H1 (cell line): ENCODE measurements at regions not wholly inside any gene's neighbourhood (a gene's known extent, or its start where the extent isn't known, plus 50 kb on each side); places are given as distances from the start of the nearest gene placed in this dataset.

Experiments used
- EP300 ChIP-seq, 2 experiments: IDR thresholded peaks; 1 replicate in 1 of 2; 2 replicates in 1 of 2; pipeline ENCODE4 v1.6.1; 2011 to 2012; ENCODE audit warnings: low read depth in 2 of 2, low read length in 2 of 2, mild to moderate bottlenecking in 2 of 2, borderline replicate concordance in 1 of 2, inconsistent platforms in 1 of 2, moderate library complexity in 1 of 2
- EZH2 ChIP-seq: fragments of 200-600 bp; sonication (generic); IDR thresholded peaks from 2 replicates; pipeline ENCODE4 v1.7.1; 2012; ENCODE audit warnings: low read depth, mild to moderate bottlenecking, moderate library complexity, low read length, inconsistent platforms; ENCODE audit not compliant: severe bottlenecking
- JUN ChIP-seq: IDR thresholded peaks from 2 replicates; pipeline ENCODE4 v1.6.1; 2011; ENCODE audit warnings: low read depth, mild to moderate bottlenecking, improper control_type of control experiment, low read length
- NRF1 ChIP-seq: IDR thresholded peaks from 2 replicates; pipeline ENCODE4 v1.6.1; 2011; ENCODE audit warnings: mild to moderate bottlenecking, low read depth, low read length, improper control_type of control experiment
- POLR2A ChIP-seq, 2 experiments: IDR thresholded peaks; 1 replicate in 1 of 2; 2 replicates in 1 of 2; pipeline ENCODE4 v1.6.1; 2011; ENCODE audit warnings: low read depth in 2 of 2, low read length in 2 of 2, mild to moderate bottlenecking in 2 of 2; ENCODE audit errors: control extremely low read depth in 1 of 2
- RFX5 ChIP-seq: IDR thresholded peaks from 2 replicates; pipeline ENCODE4 v1.6.1; 2011; ENCODE audit warnings: low read depth, low read length, improper control_type of control experiment, borderline replicate concordance
- RNF2 ChIP-seq: fragments of 200-900, 300-1000 bp; sonication (generic); IDR thresholded peaks from 2 replicates; pipeline ENCODE4 v1.7.1; 2016; ENCODE audit warnings: borderline replicate concordance, low read depth, mild to moderate bottlenecking, antibody characterized with exemption, low read length; ENCODE audit not compliant: poor library complexity, severe bottlenecking; ENCODE audit errors: missing control alignments
- SP2 ChIP-seq: IDR thresholded peaks from 2 replicates; pipeline ENCODE4 v1.6.1; 2012; ENCODE audit warnings: mild to moderate bottlenecking, low read length, inconsistent platforms
- TAF1 ChIP-seq: IDR thresholded peaks from 2 replicates; pipeline ENCODE4 v1.6.1; 2011; ENCODE audit warnings: mild to moderate bottlenecking, low read depth, low read length
- TEAD4 ChIP-seq: IDR thresholded peaks from 2 replicates; pipeline ENCODE4 v1.6.1; 2012; ENCODE audit warnings: low read depth, low read length, inconsistent platforms, mixed read lengths
- ZNF274 ChIP-seq: IDR thresholded peaks from 2 replicates; pipeline ENCODE4 v1.7.0; 2012; ENCODE audit warnings: low read length, borderline replicate concordance; ENCODE audit errors: extremely low read depth
- TF ChIP-seq, protein P1 (sequence below), 3 experiments: IDR thresholded peaks; 1 replicate in 2 of 3; 2 replicates in 1 of 3; pipeline versions ENCODE4 v1.5.1 to v1.6.1; 2011; ENCODE audit warnings: low read length in 3 of 3, mild to moderate bottlenecking in 3 of 3, inconsistent platforms in 2 of 3, low read depth in 1 of 3, moderate library complexity in 1 of 3; ENCODE audit not compliant: insufficient read depth in 1 of 3; ENCODE audit errors: control extremely low read depth in 1 of 3

DNA sequence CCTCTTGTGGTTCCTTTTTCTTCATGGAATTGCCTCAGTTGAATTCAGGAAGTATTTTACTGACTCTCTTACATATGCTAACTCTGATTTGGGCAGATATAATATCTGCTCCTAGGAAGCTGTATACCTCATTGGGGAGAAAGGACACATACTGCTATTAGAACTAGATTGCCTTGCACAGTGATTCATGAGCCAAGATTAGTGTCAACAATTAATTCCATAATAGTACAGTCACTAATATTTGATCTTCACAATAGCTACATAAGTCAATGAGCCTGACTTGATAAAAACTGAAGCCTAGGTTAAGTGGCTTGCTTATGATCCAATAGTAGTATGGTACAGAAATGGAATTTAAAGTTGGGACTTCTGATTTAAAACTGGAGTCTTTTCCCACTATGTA is 127.6 kb downstream of the ETAA1 start:
- no peak for TF ChIP-seq EP300 (IDR thresholded peaks at IDR 0.05; ENCODE audit: borderline replicate concordance in 1 of 2, low read depth in 2 of 2, low read length in 2 of 2)
- no peak for TF ChIP-seq EZH2
- TF ChIP-seq NRF1, result no peak
- TF ChIP-seq RFX5, result no peak
- TF ChIP-seq POLR2A (IDR thresholded peaks at IDR 0.05; ENCODE audit: control extremely low read depth in 1 of 2, low read depth in 2 of 2, low read length in 2 of 2), result no peak
- TF ChIP-seq JUN, result no peak
- TF ChIP-seq, protein P1, sequence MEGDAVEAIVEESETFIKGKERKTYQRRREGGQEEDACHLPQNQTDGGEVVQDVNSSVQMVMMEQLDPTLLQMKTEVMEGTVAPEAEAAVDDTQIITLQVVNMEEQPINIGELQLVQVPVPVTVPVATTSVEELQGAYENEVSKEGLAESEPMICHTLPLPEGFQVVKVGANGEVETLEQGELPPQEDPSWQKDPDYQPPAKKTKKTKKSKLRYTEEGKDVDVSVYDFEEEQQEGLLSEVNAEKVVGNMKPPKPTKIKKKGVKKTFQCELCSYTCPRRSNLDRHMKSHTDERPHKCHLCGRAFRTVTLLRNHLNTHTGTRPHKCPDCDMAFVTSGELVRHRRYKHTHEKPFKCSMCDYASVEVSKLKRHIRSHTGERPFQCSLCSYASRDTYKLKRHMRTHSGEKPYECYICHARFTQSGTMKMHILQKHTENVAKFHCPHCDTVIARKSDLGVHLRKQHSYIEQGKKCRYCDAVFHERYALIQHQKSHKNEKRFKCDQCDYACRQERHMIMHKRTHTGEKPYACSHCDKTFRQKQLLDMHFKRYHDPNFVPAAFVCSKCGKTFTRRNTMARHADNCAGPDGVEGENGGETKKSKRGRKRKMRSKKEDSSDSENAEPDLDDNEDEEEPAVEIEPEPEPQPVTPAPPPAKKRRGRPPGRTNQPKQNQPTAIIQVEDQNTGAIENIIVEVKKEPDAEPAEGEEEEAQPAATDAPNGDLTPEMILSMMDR (IDR thresholded peaks at IDR 0.05; ENCODE audit: control extremely low read depth in 1 of 3, insufficient read depth in 1 of 3, low read depth in 1 of 3, low read length in 3 of 3), result no peak
- no peak for TF ChIP-seq TAF1
- no peak for TF ChIP-seq RNF2
- TF ChIP-seq ZNF274, result no peak
- no peak for TF ChIP-seq SP2
- no peak for TF ChIP-seq TEAD4
